Inferior parietal cortex (tissue), 1 donor: ENCODE measurements at regions not wholly inside any gene's neighbourhood (a gene's known extent, or its start where the extent isn't known, plus 50 kb on each side); places are given as distances from the start of the nearest gene placed in this dataset.
"Not testable (repeated sequence)": the region's sequence is repeated elsewhere in the genome, so short reads cannot be mapped to it uniquely, and the experiment has no call there.

ENCODE experiments used
- DNase-seq: peaks from one replicate; pipeline ENCODE4 v3.0.0-alpha.2; 2016; ENCODE audit errors: extremely low spot score

GRCh38 chr10:131815266-131816156 lies 85.3 kb upstream of the PPP2R2D start:
- DNase-seq: no peak

DNA sequence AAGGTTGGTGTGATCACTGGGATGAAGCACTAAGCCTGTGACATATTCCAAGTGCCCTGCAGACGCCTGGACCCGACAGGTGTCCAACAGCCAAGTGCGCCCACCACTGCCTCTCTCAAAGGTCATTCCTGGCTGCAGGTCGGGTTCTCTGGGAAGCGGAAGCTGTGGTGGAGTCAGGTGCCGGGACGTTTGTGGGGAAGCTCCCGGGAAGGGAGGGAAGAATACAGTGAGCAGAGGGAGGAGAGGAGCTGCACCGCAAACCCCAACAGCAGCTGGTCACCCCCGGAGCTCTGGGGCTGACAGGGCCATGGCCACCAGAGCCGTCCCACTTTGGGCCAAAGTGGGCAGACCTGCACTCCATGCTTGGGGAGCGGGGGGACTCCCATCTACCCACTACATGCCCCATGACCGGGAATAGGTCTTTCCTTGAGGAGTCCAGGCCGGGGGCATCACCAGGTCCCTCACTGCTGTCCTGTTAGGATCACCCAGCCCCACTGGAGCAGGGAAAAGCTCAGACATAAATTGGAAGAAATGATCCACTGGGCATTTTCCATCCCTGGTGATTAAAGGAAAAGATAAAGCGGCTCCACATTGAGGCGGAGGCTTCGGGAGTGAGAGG lies 84.5 kb upstream of the PPP2R2D start:
- DNase-seq: no peak

DNA sequence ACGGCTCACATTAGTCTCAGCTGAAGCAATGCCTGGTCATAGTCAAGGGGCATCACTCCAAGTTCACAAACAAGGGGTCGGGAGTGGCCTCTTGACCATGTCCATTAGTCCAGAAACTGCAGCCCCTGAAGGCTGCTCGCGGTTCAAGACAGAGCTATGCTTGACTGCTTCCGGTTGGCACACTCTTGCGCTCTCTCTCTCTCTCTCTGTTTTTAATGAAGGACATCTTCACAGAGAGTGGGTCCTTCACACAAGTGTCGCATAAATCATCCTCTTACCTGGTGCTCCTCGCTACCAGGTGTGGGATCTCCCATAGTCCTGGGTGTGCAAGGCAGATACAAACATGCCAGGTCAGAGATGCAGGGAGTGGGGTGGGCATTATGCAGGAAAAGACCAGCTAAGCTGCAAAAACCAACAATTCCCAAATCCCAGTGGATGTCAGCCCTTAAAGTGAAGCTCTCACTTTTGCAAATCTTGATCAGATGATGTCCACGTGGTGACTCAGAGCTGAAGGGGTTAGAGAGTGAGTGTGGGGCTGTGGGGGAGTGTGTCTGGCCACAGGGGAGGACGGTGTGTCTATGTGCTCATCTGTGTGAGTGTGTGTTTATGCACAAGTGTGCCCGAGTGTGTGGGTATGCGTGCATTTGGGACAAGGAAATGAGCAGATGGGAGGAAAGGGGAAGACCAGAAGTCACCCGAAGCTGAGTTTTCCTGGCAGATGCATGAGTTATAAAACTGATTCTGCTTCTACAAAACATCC lies 83.7 kb upstream of the PPP2R2D start:
- DNase-seq: no peak

DNA sequence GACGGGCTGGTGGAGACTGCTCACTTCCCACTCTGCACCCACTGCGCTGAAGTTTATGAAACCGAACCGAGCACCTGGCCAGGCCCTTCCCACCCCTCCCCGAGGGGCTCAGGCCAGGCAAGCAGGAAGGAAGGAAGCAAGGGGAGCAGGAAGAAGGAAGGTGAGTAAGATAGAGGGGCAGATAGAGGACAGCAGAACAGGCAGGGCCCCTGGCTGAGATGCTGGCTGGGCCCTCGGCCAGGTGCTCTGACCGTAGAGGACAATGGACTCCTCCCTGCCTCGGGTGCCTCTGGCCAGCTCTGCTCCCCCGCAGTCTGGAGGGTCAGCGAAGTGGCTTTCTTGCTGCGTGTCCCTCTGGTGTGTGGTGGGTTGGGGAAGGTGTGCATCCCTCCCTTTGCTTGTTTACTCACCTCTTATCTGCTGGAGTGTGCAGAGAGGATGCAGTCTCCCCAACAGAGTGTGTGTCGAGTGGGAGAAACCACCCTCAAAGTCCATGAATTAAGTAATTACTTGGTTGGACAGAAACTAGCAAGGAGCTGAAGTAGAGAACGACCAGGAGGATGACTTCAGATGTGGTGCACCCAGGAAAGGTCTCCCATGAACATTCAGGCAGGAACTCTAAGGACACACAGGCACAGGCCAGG lies 82.8 kb upstream of the PPP2R2D start:
- DNase-seq: no peak

DNA sequence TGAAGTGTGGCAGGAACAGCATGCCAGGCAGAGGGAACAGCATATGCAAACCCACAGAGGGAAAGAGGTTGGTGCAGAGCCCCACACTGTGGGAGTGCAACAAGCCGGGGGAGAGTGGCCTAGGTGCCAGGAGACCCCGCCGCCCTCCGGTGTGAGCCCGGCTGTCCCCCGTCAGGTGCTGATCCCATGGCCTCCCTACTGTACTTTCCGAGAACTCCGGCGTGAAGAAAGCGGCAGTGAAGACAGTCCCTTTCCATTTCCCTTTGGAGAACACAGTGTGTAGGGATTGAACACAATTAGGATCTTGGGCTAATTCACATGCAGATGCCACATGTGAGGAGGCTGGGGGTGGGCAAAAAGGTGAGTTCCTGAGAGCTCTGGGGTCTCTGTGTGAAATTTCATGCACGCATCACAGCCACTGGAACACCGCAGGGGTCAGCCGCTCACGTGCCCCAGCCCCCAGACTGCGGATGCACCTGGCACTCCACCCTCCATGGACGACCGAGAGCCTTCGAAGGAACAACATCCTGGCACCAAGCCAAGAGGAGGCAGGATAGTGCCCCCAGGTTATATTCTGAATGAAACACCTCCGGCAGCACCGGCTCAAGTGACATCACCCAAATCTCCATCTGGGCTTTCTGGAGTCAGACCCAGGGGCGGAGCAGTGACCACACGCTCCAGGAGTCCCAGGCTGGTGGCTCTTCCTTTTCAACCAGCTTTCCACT lies 82.1 kb upstream of the PPP2R2D start:
- no peak for DNase-seq

DNA sequence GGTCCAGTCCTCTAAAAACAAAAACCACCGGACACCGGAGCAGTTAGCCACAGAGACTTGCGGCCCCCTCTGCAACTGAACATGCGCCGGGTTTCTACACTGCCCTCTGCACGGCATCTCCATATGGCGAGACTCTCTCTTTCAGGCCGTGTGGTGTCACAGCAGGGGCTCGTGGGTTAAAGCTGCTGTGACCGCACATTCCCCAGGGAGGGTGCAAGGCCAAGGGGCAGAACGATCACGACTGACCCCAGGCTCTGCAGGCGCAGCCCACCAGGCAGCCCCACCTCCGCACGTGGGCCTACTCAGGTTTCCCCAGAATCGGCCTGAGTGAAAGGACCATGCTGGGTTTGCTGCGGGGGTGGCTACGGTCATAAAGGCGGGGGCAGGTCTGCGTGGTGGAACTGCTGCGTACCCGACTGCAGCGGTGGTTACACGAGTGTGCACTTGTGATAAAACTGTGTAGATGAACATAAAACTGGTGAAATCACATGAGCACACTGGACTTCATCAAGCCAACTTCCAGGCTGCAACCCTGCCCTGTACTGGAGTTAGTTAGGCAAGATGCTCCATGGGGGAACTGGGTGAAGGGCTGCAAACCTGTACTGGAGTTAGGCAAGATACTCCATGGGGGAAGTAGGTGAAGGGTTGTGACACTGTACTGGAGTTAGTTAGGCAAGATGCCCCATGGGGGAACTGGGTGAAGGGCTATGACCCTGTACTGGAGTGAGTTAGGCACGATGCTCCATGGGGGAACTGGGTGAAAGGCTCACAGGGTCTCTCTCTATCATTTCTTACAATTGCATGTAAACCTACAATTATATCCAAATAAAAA lies 81.4 kb upstream of the PPP2R2D start:
- no peak for DNase-seq

DNA sequence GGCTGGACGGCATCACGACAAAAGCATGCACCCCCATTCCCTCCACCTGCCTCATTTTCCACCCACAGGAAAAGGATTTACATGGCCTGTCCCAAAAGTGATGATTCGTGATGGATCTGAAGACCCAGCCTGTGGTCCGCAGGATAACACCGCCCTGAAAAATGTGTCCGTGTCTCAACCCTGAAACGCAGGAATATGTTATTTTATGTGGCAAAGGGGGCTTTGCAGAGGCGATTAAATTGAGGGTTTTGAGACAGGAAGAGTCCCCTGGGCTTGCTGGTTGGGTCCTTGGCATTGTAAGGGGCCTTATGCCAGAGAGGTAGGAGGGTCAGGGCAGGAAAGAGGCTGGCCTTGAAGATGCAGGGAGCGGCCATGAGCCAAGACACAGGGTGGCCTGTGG lies 80.2 kb upstream of the PPP2R2D start:
- no peak for DNase-seq

DNA sequence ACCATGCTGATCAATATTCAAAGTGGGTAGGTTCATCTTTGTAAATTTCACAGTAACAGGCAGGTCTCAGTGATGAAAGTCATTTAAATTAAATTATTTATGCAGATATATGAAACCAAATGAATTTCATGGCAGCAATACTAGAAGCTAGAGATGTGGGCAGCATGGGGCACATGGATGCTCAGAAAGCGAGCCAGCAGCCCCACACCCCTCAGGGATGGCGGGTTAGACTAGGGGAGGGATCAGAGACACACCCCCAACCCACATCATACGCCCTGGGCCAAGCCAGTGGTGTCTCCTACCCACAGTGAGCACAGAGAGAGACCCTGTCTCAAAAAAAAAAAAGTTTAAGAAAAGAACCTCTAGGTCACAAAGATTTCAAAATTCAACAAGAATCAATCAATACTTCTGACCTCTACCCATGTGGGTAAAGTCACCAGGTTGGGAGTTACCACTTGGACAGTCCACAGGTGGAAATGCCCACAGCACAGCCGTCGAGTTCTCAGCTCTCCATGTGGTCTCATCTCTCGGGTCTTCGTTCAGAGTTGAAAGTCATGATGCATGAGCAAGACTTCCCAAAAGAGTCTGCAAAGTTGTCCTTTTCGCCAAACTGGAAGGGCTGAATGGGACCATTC lies 79.3 kb upstream of the PPP2R2D start:
- DNase-seq: no peak

DNA sequence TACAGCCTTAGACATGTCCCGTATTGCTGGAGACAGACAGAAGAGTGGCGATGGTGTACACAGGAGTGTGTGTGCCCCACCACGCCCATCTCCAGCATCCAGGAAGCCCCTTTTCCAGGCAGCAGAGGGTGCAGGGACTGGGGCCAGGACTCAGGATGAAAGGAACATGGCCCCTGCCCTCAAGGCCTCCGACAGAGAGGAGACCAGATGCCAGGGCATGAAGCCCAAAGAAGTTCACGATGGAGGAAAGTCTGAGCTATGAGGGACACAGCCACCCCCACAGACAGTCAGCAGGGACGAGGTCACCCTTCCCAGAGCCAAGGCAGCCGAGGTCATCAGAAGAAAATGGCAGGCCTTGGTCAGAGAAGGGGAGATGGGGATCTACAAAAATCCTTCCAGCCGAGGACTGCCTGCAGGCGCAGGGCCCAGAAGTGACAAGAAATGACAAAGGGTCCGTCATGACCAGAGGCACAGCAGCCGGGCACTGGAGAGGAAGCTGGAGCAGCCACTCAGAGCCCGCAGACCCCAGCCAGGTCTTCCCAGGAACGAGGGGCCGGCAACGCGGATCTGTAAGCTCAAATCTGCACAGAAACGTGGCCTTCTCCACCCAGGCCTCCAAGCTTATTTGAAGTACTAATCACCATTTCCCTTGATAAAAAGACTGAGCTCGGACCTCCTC lies 78.7 kb upstream of the PPP2R2D start:
- DNase-seq: no peak

DNA sequence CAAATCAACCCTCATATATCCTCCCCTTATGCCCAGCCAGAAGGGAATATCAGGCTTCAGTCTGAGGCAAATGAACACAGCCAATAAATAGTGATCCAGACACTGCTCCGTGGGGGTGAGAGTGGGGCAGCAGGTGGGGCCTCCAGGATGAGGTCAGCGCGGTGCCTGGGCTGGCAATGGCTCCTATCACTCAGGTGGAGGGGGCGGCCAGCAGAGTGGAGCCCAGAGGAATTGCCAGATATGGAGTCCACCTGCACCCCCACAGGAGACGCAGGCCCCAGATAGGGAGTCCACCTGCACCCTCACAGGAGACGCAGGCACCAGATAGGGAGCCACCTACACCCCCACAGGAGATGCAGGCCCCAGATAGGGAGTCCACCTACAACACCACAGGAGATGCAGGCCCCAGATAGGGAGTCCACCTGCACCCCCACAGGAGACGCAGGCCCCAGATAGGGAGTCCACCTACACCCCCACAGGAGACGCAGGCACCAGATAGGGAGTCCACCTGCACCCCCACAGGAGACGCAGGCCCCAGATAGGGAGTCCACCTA lies 78.0 kb upstream of the PPP2R2D start:
- DNase-seq: no peak

GRCh38 chr10:131823601-131824099 lies 77.2 kb upstream of the PPP2R2D start:
- not testable (repeated sequence) for DNase-seq

DNA sequence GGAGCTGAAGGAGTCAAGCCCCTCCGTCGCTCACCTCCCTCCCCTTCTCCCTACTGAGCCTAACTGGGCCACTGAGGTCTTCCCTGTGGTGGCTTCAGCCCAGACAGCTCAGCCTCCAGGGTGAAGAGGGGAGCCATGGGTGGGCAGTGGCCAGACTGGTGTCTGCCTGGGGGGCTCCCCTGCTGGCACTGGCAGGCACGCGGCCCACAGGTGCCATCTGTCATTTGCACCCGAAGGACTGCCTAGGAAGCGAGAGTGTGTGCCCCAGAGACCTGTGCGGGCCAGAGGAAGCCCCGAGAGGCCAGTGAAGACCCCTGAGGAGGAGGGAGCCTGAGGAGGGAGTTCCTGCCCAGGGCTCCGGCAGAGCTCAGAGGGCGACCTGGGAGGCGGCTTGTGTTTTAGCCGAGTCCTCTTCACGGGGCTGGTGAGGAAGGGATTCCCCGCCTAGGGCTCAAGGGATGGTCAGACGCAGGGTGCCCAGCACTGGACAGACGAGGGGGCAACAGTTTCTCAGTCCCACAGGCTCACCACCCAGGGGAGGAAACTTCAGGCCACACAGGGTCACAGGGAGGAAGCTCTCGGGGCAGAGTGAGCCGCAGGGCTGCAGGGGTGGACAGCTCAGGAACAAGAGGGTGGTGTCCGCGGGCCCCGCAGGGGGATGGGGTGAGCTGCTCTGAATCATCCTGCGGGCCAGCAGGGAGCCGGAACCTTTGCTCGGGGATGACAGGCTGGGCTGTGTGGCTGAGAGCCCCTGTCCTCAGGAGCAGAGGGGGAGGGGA lies 76.2 kb upstream of the PPP2R2D start:
- no peak for DNase-seq

DNA sequence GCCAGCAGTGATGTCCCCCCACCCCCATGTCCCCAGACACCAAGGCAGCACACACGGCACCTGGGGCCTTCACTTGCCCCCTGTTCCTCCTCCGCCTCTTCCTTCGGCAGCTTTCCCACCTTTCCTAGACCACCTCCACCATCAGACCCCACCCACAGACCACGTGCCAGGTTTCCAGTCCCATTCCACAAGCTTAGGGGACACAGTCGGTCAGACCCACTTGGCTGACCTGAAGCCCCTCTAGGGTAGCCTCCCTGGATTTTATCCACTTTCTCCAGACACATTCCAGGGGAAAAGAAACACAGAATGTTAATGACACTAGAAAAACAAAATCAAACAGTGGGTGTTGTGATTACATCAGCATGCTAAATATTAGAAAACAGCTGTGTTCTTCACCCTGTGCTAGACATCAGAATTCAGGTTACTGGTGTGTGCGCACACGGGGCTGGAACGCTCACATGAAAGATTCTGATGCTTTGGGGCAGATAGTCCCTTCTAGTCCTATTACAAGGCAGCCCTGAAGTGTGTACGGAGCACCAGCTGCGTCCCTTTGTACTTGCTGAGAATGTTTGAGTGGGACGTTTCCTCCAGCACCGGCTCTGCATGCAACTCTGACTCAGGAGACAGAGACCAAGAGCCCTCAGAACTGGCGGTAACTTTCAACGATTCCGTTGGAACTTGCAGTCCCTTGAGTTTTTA lies 75.5 kb upstream of the PPP2R2D start:
- DNase-seq: no peak

GRCh38 chr10:131825960-131826650 lies 74.7 kb upstream of the PPP2R2D start:
- DNase-seq: no peak

- no peak for DNase-seq
Observed at GRCh38 chr10:131829156-131829930, 71.5 kb upstream of the PPP2R2D start.
